Tibial artery (tissue), 4 donors: ENCODE measurements at regions not wholly inside any gene's neighbourhood (a gene's known extent, or its start where the extent isn't known, plus 50 kb on each side); places are given as distances from the start of the nearest gene placed in this dataset.

ENCODE experiments used
- DNase-seq, 2 donors: peaks; one replicate each; pipeline ENCODE4 v3.0.0-alpha.2; 2019
- H3K27ac ChIP-seq, 2 donors: fragments of 200-600 bp; sonication (generic) in 1 of 2; 1 replicate in 1 of 2; 2 replicates in 1 of 2; pipeline ENCODE4 v1.5.1; 2018 to 2019; ENCODE audit warnings: mild to moderate bottlenecking in 1 of 2
- H3K27me3 ChIP-seq, 2 donors: fragments of 200-600 bp; sonication (generic) in 1 of 2; one replicate each; pipeline versions ENCODE4 v1.5.1 to v1.6.0; 2016 to 2019
- H3K36me3 ChIP-seq, 3 donors: fragments of 200-600 bp; sonication (generic) in 2 of 3; one replicate each; pipeline ENCODE4 v1.5.1; 2016 to 2019; ENCODE audit warnings: mild to moderate bottlenecking in 2 of 3
- H3K4me1 ChIP-seq, 4 donors: fragments of 200-600 bp; sonication (generic) in 2 of 4; 1 replicate in 3 of 4; 2 replicates in 1 of 4; pipeline ENCODE4 v1.5.1; 2016 to 2019
- H3K4me3 ChIP-seq, 2 donors: fragments of 200-600 bp; sonication (generic) in 1 of 2; 1 replicate in 1 of 2; 2 replicates in 1 of 2; pipeline ENCODE4 v1.5.1; 2018 to 2019; ENCODE audit warnings: mild to moderate bottlenecking in 2 of 2
- H3K9me3 ChIP-seq, 3 donors: fragments of 200-600 bp; sonication (generic) in 1 of 3; one replicate each; pipeline ENCODE4 v1.5.1; 2016 to 2019
- intact Hi-C: fragments of 100-400 bp; cut with DNase I; formaldehyde crosslinking; loops from one replicate; pipeline ENCODE4 v1.15.0; 2023; ENCODE audit warnings: low total_unique reads
- TF ChIP-seq, protein P1 (sequence below), 2 experiments: fragments of 200-600 bp in 1 of 2; fragments of 450-650 bp in 1 of 2; IDR thresholded peaks; one replicate each; pipeline ENCODE4 v1.5.1; 2017 to 2019; ENCODE audit warnings: antibody characterized with exemption in 2 of 2, mild to moderate bottlenecking in 1 of 2, moderate library complexity in 1 of 2

DNA sequence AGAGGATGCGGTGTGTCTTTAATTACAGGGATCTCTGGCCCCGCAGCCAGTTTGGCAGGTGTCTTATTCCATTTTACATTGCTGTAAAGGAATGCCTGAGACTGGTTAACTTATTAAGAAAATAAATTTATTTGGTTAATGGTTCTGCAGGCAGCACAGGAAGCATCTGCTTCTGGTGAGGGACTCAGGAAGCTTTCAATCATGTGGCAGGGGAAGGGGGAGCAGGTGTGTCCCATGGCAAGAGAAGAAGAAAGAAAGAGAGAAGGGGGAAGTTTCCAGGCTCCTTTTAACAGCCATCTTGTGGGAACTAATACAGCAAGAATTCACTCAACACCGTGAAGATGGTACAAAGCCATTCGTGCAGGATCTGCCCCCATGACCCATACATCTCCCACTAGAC, 128.0 kb upstream of the CRBN start:
- no peak overlapping the region for H3K4me3 ChIP-seq
- intact Hi-C loops, result no loop called here
- no peaks in the 10 kb centered on the region for H3K36me3 ChIP-seq
- DNase-seq, result no peak
- H3K27ac ChIP-seq, result no peak overlapping the region
- no peaks in the 10 kb centered on the region for H3K9me3 ChIP-seq
- TF ChIP-seq, protein P1, sequence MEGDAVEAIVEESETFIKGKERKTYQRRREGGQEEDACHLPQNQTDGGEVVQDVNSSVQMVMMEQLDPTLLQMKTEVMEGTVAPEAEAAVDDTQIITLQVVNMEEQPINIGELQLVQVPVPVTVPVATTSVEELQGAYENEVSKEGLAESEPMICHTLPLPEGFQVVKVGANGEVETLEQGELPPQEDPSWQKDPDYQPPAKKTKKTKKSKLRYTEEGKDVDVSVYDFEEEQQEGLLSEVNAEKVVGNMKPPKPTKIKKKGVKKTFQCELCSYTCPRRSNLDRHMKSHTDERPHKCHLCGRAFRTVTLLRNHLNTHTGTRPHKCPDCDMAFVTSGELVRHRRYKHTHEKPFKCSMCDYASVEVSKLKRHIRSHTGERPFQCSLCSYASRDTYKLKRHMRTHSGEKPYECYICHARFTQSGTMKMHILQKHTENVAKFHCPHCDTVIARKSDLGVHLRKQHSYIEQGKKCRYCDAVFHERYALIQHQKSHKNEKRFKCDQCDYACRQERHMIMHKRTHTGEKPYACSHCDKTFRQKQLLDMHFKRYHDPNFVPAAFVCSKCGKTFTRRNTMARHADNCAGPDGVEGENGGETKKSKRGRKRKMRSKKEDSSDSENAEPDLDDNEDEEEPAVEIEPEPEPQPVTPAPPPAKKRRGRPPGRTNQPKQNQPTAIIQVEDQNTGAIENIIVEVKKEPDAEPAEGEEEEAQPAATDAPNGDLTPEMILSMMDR (IDR thresholded peaks at IDR 0.05), result no peak
- H3K27me3 ChIP-seq, result no peaks in the 10 kb centered on the region
- H3K4me1 ChIP-seq, result no peaks in the 10 kb centered on the region

DNA sequence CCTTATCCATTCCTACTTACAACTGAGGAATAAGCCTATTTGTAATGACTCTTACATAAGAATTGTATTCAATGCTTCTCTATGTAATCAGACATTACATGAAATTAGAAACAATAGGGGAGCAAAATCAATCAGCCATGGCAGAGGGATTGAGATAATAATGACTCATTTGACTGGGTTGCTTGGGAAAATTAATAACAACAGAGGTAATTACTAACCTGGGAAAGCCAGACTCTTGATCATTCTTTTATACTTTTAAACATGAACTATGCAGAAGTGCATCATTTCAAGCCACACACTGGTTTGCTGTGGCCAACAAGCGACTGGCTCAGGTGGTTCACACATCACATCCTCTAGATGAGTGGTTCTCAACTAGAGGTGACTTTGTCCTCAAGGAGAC, 126.3 kb upstream of the CRBN start:
- H3K36me3 ChIP-seq, result no peaks in the 10 kb centered on the region
- intact Hi-C loops, result no loop called here
- H3K4me1 ChIP-seq, result no peaks in the 10 kb centered on the region
- H3K9me3 ChIP-seq, result no peaks in the 10 kb centered on the region
- H3K27me3 ChIP-seq, result no peaks in the 10 kb centered on the region
- no peak overlapping the region for H3K4me3 ChIP-seq
- no peak for DNase-seq
- H3K27ac ChIP-seq, result no peak overlapping the region
- TF ChIP-seq, protein P1 (IDR thresholded peaks at IDR 0.05), result no peak

DNA sequence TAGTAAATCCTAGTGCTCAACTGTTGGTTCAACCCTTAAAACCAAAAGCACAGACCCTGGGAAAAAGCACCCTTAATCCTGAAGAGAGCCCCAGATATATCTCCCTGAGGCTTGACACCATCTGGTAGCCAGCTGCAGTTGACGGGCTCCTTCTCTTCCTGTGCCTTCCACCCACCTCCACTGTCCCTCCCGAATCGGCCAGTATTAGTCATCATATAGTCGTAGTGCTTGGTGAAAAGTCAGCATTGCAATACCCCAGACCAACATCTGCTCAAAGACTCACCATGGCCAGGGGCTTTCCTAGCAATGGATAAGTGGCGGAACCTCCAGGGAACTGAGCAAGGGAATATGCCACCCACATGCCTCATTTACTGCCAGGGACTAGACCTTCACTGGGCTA, 125.6 kb upstream of the CRBN start:
- Histone ChIP-seq H3K27ac (no peak overlapping the region), H3K36me3 (no peaks in the 10 kb centered on the region), H3K9me3 (no peaks in the 10 kb centered on the region), H3K27me3 (no peaks in the 10 kb centered on the region), H3K4me1 (no peaks in the 10 kb centered on the region), H3K4me3 (no peak overlapping the region)
- DNase-seq, result no peak
- TF ChIP-seq, protein P1 (IDR thresholded peaks at IDR 0.05), result no peak
- intact Hi-C loops, result no loop called here

DNA sequence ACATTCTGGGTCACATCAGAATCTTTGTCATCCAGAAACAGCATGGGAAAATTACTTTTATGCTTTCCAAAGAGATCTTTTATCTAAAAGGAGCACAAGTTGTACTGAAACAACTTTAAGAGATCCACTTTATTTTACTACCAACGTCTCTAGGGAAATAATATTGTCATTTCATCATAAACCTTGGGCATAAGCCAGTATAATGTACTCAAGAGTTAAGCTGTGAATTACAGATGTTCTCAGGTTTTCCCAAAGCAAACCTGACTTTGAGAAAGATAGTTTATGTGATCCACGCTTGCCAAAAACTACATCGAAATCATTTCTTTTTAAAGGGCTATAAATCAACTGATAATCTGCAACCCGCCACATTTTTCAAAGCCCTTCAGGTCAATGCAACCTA, 124.1 kb upstream of the CRBN start:
- no peaks in the 10 kb centered on the region for H3K27me3 ChIP-seq
- no peak overlapping the region for H3K4me3 ChIP-seq
- TF ChIP-seq, protein P1 (IDR thresholded peaks at IDR 0.05), result no peak
- intact Hi-C loops, result no loop called here
- H3K36me3 ChIP-seq, result no peaks in the 10 kb centered on the region
- no peaks in the 10 kb centered on the region for H3K9me3 ChIP-seq
- no peak overlapping the region for H3K27ac ChIP-seq
- no peak for DNase-seq
- H3K4me1 ChIP-seq, result no peaks in the 10 kb centered on the region

DNA sequence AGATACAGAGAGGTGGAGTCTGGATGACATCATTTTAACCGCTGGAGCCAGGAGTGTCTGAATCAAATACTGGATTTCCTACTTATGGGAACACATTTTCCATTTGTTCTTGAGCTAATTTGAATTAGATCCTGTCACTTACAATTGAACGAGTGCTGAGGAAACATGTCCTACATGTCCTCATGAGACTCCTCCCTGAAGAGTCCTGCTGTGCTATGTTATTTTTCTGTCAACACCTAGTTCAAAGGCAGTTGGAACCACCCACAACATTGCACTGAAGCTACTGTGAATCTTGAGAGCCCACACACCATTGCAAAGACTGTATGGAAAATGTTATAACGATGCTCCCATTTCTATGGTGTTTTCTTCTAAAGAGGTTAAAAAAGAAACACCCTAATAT, 123.5 kb upstream of the CRBN start:
- intact Hi-C loops, result no loop called here
- no peaks in the 10 kb centered on the region for H3K36me3 ChIP-seq
- DNase-seq, result no peak
- H3K4me1 ChIP-seq, result no peaks in the 10 kb centered on the region
- no peak overlapping the region for H3K27ac ChIP-seq
- no peaks in the 10 kb centered on the region for H3K27me3 ChIP-seq
- TF ChIP-seq, protein P1 (IDR thresholded peaks at IDR 0.05), result no peak
- no peaks in the 10 kb centered on the region for H3K9me3 ChIP-seq
- no peak overlapping the region for H3K4me3 ChIP-seq

DNA sequence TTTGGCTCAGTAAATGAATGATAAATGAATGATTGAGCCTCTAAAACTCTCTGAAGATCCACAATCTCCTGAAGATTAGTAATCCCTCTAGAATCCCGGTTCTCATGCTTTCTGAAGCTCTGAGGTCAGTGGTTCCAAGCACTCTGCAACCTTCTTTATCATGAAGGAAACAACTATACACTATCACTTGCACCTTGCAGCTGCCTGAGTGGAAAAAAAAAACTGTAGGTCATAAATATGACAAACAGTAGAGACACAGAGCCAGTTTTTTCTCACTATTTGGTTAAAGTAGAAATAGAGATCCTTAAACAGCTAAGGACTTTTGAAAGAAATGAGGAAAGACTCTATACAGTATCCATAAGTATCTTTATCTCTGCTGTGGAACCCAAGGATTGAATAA, 122.0 kb upstream of the CRBN start:
- Histone ChIP-seq H3K36me3 (no peaks in the 10 kb centered on the region), H3K4me3 (no peak overlapping the region), H3K9me3 (no peaks in the 10 kb centered on the region), H3K4me1 (no peaks in the 10 kb centered on the region), H3K27me3 (no peaks in the 10 kb centered on the region), H3K27ac (no peak overlapping the region)
- TF ChIP-seq, protein P1 (IDR thresholded peaks at IDR 0.05), result no peak
- intact Hi-C loops, result no loop called here
- DNase-seq, result no peak
